22Rv1 (cell line): ENCODE measurements at regions not wholly inside any gene's neighbourhood (a gene's known extent, or its start where the extent isn't known, plus 50 kb on each side); places are given as distances from the start of the nearest gene placed in this dataset.

Experiments used
- CTCF ChIP-seq: fragments of 450-650 bp; IDR thresholded peaks from 2 replicates; pipeline ENCODE4 v1.5.1; 2017; ENCODE audit warnings: mild to moderate bottlenecking
- ZFX ChIP-seq: fragments of 450-650 bp; IDR thresholded peaks from 2 replicates; pipeline ENCODE4 v1.6.1; 2017; ENCODE audit warnings: antibody characterized with exemption, borderline replicate concordance

- TF ChIP-seq CTCF: no peak
- TF ChIP-seq ZFX: no peak
Measured at GRCh38 chr6:74114428-74114827, 418.4 kb downstream of the CD109 start.
